Smooth muscle cell of the brain vasculature (primary cell): ENCODE measurements at regions not wholly inside any gene's neighbourhood (a gene's known extent, or its start where the extent isn't known, plus 50 kb on each side); places are given as distances from the start of the nearest gene placed in this dataset.

Experiments used
- DNase-seq: peaks from one replicate; pipeline ENCODE4 v3.0.0-alpha.2; 2012; ENCODE audit warnings: low read depth, low spot score

- no peak for DNase-seq
Measured at GRCh38 chr10:129385600-129385999, 81.4 kb upstream of the MGMT start.

GRCh38 chr10:129386415-129387257 lies 80.4 kb upstream of the MGMT start:
- no peak for DNase-seq

DNA sequence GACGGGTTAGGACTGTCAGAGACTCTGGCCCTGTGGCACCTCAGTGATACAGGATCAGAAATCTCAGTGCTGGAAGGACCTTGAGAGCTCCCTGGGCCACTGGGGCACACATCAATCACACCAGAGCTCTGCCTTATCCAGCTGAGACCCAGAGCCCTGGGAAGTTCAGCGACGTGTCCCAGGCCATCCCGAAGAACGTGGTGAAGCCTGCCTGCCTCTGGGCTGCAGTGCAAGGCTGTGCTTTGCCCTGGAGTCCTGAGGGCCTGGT lies 79.8 kb upstream of the MGMT start:
- DNase-seq = no peak

- DNase-seq = no peak
Measured at GRCh38 chr10:129388435-129388834, 78.6 kb upstream of the MGMT start.

DNA sequence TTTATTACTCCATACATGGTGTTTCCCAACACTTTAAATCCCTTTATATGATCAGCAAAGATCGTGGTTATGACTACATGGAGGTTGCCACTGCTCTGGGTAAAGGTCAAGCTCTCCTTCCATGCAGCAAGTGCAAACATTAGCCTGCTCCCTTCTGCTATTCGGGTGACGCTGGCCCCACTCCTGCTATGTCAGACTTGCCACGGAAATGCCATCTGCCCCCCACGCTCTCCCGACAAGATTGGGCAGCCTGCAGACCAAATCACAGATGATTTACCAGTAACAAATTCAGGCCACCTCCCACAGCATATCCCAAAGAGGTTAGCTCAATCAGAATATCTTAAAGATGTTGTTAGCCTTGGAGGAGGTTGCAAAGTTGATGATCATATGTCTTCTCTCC lies 77.8 kb upstream of the MGMT start:
- DNase-seq = no peak

DNA sequence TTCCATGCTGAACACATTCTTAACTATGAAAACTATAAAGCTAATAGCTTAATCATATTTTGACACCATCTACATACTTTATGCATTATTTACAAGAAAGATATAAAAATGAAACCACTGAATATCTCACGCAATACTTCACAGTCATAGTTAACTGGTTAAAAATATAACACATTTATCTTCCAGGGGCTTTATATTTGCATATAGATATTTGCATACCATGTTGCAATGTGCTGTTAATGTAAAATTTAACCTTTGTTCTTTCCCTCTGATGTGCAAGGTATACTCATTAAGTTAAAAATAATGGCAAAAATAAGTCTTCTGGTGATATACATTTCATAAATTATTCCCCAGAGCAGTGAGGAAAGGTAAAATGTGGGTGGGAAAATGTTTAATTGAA lies 76.9 kb upstream of the MGMT start:
- DNase-seq = no peak

- no peak for DNase-seq
Measured at GRCh38 chr10:129390726-129391125, 76.3 kb upstream of the MGMT start.

DNA sequence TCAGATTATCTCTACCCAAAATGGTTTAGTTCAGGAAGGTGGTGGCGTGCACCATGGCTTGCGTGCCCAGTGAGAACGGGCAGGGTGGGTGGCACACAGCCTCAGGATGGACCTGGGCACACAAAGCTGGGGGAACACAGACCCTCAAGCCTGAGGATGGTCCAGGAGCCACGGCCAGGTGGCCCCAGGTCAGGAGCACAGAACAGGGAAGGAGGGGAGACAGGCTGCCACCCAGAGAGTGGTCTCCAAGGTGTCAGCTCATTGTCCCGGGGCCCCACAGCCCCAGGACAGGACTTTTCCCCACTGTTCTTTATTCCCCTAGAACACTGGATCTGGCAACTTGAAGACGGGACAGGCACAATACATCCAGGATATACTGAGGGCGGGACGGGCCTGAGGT lies 75.6 kb upstream of the MGMT start:
- DNase-seq = no peak

GRCh38 chr10:129392855-129393254 lies 74.2 kb upstream of the MGMT start:
- DNase-seq = no peak

GRCh38 chr10:129393812-129394211 lies 73.2 kb upstream of the MGMT start:
- no peak for DNase-seq

GRCh38 chr10:129394518-129395328 lies 72.3 kb upstream of the MGMT start:
- DNase-seq = no peak

DNA sequence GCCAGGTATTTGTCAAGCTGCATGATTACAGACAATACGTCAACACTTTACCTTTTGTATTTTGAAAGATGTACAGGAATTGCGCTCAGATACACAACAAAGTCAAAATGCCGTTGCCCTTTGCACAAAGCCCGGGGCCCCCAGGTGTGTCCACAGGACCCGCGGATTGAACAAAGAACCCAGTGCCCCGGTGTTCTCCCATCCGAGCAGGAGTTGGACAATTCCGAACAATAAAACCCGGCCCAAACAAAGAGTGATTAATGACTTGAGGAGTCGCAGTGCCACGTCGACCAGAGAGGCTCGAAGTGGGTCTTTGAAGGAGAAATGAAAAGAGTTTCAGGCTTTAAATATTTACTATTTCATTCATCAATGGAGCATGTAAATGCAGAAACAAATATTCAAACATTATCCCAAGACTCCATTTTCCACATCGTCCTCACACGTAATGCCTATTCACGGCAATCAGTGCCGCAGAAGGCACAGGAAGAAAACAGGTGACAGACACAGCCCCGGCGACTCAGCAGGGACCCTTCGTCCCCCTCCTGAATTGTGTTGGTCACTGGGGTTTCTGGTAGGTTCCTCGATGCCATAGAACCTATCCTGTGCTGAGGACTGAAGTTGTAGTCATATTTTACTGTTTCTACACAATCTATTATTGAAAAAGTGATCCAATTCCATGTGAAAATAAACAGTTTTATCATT lies 70.9 kb upstream of the MGMT start:
- no peak for DNase-seq

DNA sequence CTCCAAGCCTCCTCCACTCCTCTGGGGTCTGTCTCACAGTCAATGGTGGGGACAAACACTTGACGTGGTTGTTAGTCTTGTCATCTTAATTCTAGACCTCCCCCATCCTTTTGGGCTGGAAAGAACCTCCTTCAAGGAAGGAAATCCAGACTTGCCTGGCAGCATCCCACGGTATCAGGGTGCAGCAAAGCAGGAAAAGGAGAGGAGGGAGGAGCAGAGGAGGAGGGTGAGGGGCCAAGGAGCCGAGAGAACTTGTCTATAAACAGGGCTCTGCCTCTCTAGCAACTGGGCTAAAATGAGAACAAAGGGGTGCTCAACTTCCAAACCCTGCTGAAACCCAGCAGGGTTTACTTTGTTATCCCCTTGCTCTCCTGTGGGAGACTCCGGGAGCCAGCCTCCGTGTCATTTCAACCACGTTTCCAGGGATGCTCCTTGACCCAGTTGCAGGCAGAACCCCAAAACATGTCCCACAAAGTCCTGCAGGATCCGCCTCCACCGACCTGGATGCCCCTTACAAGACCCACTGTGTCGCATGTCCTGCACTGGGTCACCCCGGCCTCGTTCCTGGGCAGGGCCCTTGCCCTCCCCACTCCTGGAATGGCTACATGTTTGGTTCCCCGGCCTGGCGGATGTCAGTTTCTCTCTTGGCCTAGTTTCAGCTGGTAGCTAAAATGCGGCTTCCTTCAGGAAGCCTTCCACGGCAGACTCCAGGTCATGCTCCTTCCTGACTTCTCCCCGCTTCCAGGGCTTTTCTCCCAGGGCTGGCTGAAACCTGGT lies 69.7 kb upstream of the MGMT start:
- no peak for DNase-seq

DNA sequence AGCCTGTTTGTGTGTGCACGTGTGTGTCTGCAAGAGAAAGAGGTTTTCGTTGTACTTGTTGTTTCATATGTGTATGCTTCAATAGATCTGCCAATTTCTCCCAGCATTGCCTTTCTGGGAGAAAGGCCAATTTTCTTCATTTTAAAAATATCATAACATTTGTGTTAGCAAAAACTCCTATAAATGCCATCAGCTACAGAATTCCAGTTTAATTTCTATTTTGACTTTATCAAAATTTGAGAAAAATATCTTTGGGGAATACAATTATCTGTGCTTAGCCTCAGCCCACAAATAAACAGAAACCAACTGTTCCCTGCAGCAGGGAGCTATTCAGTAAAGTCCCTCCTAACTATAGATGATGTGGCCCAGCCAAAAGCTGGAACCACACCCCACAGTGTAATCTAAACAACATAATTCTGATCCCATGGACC lies 68.3 kb upstream of the MGMT start:
- no peak for DNase-seq

- no peak for DNase-seq
Measured at GRCh38 chr10:129400426-129400825, 66.6 kb upstream of the MGMT start.

- DNase-seq = no peak
Measured at GRCh38 chr10:129402459-129402858, 64.6 kb upstream of the MGMT start.

GRCh38 chr10:129404091-129404490 lies 63.0 kb upstream of the MGMT start:
- DNase-seq = no peak

GRCh38 chr10:129405389-129405788 lies 61.7 kb upstream of the MGMT start:
- DNase-seq = no peak

DNA sequence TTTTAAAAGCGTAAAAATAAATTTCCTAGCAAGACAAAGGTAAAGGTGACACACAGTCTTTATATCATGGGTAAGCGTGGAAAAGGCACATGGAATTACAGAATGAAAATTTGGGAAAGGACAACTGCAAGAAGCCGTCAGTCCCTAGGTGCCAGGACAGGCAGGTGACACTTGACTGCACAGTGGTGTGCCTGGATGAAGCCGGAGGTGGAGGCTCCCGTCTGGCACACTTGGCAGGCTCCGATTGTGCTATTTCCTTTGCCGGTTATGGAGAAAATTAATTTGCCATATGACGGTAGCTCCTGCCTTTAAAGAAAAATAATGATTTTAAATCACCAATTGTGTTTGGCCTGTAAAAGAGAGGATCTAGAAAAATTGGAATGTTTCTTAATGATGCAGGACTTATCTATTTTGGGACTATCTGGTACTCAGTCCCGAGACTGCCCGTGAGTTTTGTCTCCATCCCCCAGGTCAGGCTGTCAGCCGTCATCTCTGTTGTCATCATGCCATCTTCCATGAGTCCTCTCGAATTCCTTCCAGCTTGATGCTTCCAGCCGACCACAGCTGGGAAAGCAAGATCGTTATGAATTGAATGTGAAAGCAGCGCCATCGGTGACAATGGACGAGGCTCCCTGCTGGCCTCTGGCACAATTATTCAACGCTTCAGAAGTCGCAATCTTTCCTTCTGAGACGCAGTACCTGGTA lies 56.2 kb upstream of the MGMT start:
- DNase-seq = no peak

GRCh38 chr10:129411393-129411705 lies 55.7 kb upstream of the MGMT start:
- no peak for DNase-seq

- no peak for DNase-seq
Measured at GRCh38 chr10:129411772-129412171, 55.3 kb upstream of the MGMT start.
